RWPE2 (cell line): ENCODE measurements at regions not wholly inside any gene's neighbourhood (a gene's known extent, or its start where the extent isn't known, plus 50 kb on each side); places are given as distances from the start of the nearest gene placed in this dataset.
"Not testable (repeated sequence)": the region's sequence is repeated elsewhere in the genome, so short reads cannot be mapped to it uniquely, and the experiment has no call there.

ENCODE experiments used
- ATAC-seq: fragments of 200-7000 bp; cut with Tn5 transposase; 3 replicates; pipeline ENCODE4 v1.9.1; 2021; ENCODE audit warnings: low read depth
- DNase-seq: peaks from one replicate; pipeline ENCODE4 v3.0.0-alpha.2; 2020; ENCODE audit warnings: low spot score
- H3K27ac ChIP-seq: fragments of 450-650 bp; 2 replicates; pipeline ENCODE4 v1.5.1; 2017; ENCODE audit warnings: mild to moderate bottlenecking; ENCODE audit not compliant: poor library complexity, severe bottlenecking
- H3K27me3 ChIP-seq: fragments of 250-450 bp; sonication (Bioruptor Pico); 2 replicates; pipeline ENCODE4 v1.5.1; 2021; ENCODE audit warnings: mild to moderate bottlenecking, moderate library complexity; ENCODE audit not compliant: insufficient read depth, poor library complexity, severe bottlenecking
- H3K36me3 ChIP-seq: fragments of 250-450 bp; sonication (Bioruptor Pico); 2 replicates; pipeline ENCODE4 v1.5.1; 2020; ENCODE audit warnings: low read depth, mild to moderate bottlenecking, moderate library complexity
- H3K4me1 ChIP-seq: fragments of 250-450 bp; sonication (Bioruptor Pico); 2 replicates; pipeline ENCODE4 v1.5.1; 2021; ENCODE audit warnings: mild to moderate bottlenecking, moderate library complexity; ENCODE audit not compliant: insufficient read depth, poor library complexity, severe bottlenecking
- H3K4me3 ChIP-seq: fragments of 250-450 bp; sonication (Bioruptor Pico); 2 replicates; pipeline ENCODE4 v1.5.1; 2021; ENCODE audit warnings: mild to moderate bottlenecking, moderate library complexity; ENCODE audit not compliant: severe bottlenecking
- H3K9me3 ChIP-seq: fragments of 250-450 bp; sonication (Bioruptor Pico); 2 replicates; pipeline ENCODE4 v1.5.1; 2021; ENCODE audit warnings: mild to moderate bottlenecking, moderate library complexity; ENCODE audit not compliant: severe bottlenecking
- TF ChIP-seq, protein P1 (sequence below): fragments of 450-650 bp; IDR thresholded peaks from one replicate; pipeline ENCODE4 v1.5.1; 2017; ENCODE audit warnings: mild to moderate bottlenecking, moderate library complexity; ENCODE audit not compliant: poor library complexity, severe bottlenecking

DNA sequence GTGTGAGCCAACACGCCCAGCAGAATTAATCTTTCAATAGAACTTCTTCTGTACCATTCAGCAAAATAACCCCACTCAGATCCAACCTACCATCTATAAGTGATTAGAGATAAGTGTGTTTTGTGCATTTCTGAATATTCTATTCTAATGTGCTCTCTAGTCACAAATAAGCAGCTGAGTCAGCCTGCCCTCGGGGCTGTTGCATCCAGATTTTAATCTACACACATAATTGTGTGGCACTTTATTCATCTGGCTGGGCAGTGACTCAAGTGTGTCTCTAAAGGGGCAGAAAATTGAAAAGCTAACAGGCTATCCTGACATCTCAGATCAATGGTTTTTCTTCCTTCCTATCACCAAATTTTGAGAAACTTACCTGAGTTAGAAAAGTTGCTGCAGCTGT lies 60.3 kb downstream of the PRR15 start:
- Histone ChIP-seq H3K9me3 (no peaks in the 10 kb centered on the region), H3K4me1 (peaks cover 34% of the 10 kb centered on the region), H3K36me3 (no peaks in the 10 kb centered on the region), H3K27me3 (no peaks in the 10 kb centered on the region), H3K27ac (peak overlapping the region; percentile 83), H3K4me3 (no peak overlapping the region)
- TF ChIP-seq, protein P1, sequence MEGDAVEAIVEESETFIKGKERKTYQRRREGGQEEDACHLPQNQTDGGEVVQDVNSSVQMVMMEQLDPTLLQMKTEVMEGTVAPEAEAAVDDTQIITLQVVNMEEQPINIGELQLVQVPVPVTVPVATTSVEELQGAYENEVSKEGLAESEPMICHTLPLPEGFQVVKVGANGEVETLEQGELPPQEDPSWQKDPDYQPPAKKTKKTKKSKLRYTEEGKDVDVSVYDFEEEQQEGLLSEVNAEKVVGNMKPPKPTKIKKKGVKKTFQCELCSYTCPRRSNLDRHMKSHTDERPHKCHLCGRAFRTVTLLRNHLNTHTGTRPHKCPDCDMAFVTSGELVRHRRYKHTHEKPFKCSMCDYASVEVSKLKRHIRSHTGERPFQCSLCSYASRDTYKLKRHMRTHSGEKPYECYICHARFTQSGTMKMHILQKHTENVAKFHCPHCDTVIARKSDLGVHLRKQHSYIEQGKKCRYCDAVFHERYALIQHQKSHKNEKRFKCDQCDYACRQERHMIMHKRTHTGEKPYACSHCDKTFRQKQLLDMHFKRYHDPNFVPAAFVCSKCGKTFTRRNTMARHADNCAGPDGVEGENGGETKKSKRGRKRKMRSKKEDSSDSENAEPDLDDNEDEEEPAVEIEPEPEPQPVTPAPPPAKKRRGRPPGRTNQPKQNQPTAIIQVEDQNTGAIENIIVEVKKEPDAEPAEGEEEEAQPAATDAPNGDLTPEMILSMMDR, result no peak
- ATAC-seq, result no peak
- DNase-seq, result no peak

- TF ChIP-seq, protein P1, result no peak
- Histone ChIP-seq H3K9me3 (no peaks in the 10 kb centered on the region), H3K27me3 (no peaks in the 10 kb centered on the region), H3K27ac (no peak overlapping the region), H3K4me1 (peaks cover 20% of the 10 kb centered on the region), H3K4me3 (no peak overlapping the region), H3K36me3 (no peaks in the 10 kb centered on the region)
- DNase-seq (no peak), ATAC-seq (no peak)
These were observed 63.1 kb downstream of the PRR15 start for GRCh38 chr7:29626730-29627129.

DNA sequence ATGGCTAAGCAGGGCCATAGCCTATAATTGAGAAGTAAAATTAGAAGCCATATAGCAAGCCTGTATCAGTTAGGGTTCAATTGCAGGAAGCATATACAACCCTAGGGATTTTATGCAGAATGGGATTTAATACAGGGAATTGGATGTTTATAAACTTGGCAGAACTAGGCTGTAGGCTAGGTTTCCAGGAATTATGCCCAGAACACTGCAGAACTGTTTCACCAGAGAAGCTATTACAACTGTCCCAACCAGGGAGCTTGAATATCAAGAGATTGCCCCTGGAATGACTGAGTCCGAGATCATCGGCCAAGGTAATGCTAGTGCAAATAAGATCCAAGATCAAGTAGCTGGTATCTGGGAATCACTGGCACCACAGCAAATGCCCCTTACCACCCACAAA lies 64.0 kb downstream of the PRR15 start:
- DNase-seq (no peak), ATAC-seq (no peak)
- Histone ChIP-seq H3K4me3 (no peak overlapping the region), H3K27me3 (no peaks in the 10 kb centered on the region), H3K9me3 (no peaks in the 10 kb centered on the region), H3K4me1 (peaks cover 13% of the 10 kb centered on the region), H3K27ac (no peak overlapping the region), H3K36me3 (no peaks in the 10 kb centered on the region)
- TF ChIP-seq, protein P1, result no peak

- DNase-seq (no peak), ATAC-seq (0 out of 3 replicates have a peak, but pooled peaks have one; percentile 14)
- no peak overlapping the region for H3K4me3 ChIP-seq
- H3K36me3 ChIP-seq, result no peaks in the 10 kb centered on the region
- H3K4me1 ChIP-seq, result no peaks in the 10 kb centered on the region
- TF ChIP-seq, protein P1, result no peak
- H3K27me3 ChIP-seq, result no peaks in the 10 kb centered on the region
- H3K9me3 ChIP-seq, result no peaks in the 10 kb centered on the region
- no peak overlapping the region for H3K27ac ChIP-seq
These were observed 65.9 kb downstream of the PRR15 start for GRCh38 chr7:29629507-29629906.

- H3K9me3 ChIP-seq, H3K36me3 ChIP-seq, H3K4me3 ChIP-seq, H3K27me3 ChIP-seq, H3K27ac ChIP-seq, H3K4me1 ChIP-seq, DNase-seq: not testable (repeated sequence)
- TF ChIP-seq, protein P1, result peak; percentile 82
- peak; percentile 80 for ATAC-seq
These were observed 71.7 kb downstream of the PRR15 start for GRCh38 chr7:29635067-29636008.
